Kidney epithelial cell (primary cell): ENCODE measurements at regions not wholly inside any gene's neighbourhood (a gene's known extent, or its start where the extent isn't known, plus 50 kb on each side); places are given as distances from the start of the nearest gene placed in this dataset.

ENCODE experiments used
- DNase-seq: peaks from one replicate; pipeline ENCODE4 v3.0.0-alpha.2; 2010; ENCODE audit warnings: low read depth
- H3K27me3 ChIP-seq: 2 replicates; pipeline ENCODE4 v1.6.0; 2011; ENCODE audit warnings: low read length; ENCODE audit not compliant: control insufficient read depth, insufficient read depth
- H3K36me3 ChIP-seq: 2 replicates; pipeline ENCODE4 v1.5.1; 2011; ENCODE audit warnings: low read length; ENCODE audit not compliant: control insufficient read depth, insufficient read depth
- H3K4me3 ChIP-seq: 2 replicates; pipeline ENCODE4 v1.5.1; 2011; ENCODE audit warnings: low read depth, mild to moderate bottlenecking, control low read depth, low read length
- TF ChIP-seq, protein P1 (sequence below): IDR thresholded peaks from 2 replicates; pipeline ENCODE4 v1.5.1; 2011; ENCODE audit warnings: mild to moderate bottlenecking, moderate library complexity, low read length, control low read depth, inconsistent platforms; ENCODE audit not compliant: insufficient read depth, poor library complexity, severe bottlenecking

DNA sequence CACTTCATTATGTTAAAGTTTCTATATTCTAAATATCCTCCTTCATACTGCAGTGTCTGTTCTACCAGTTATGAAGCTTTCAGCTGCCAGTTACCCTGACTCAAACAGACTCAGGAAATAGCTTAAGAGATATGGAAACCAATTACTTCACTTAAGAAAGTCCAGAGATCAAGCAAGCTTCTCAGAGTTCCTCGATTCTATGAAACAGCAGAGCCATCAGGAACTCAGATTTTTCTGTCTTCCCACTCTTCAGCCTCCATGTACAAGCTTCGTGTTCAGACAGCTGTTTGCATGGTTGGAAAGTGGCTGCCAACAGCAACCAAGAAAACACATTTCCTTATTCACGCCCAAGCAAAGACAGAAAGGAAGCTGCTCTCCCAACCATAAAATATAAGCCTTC lies 216.1 kb downstream of the ACTL7B start:
- no peak for DNase-seq
- no peak overlapping the region for H3K4me3 ChIP-seq
- H3K36me3 ChIP-seq = no peaks in the 10 kb centered on the region
- TF ChIP-seq, protein P1, sequence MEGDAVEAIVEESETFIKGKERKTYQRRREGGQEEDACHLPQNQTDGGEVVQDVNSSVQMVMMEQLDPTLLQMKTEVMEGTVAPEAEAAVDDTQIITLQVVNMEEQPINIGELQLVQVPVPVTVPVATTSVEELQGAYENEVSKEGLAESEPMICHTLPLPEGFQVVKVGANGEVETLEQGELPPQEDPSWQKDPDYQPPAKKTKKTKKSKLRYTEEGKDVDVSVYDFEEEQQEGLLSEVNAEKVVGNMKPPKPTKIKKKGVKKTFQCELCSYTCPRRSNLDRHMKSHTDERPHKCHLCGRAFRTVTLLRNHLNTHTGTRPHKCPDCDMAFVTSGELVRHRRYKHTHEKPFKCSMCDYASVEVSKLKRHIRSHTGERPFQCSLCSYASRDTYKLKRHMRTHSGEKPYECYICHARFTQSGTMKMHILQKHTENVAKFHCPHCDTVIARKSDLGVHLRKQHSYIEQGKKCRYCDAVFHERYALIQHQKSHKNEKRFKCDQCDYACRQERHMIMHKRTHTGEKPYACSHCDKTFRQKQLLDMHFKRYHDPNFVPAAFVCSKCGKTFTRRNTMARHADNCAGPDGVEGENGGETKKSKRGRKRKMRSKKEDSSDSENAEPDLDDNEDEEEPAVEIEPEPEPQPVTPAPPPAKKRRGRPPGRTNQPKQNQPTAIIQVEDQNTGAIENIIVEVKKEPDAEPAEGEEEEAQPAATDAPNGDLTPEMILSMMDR = no peak
- no peaks in the 10 kb centered on the region for H3K27me3 ChIP-seq

DNA sequence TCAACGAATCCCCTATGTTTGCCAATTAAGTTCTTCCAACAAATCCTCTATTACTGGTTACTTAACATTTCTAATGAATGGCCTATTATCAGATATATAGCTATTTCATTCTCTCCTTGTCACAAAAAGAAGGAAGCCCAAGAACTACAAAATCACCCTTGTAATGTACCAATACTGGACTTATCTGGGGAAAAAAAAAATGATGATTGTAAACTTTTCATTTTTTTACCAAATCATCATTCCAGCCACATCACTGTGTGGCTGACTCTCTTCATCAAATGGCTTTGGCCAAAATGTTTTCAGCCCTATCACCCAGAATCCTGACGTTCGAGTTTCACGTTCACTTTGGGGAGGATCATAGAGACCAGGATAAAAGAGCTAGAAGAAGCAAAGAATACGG lies 216.7 kb downstream of the ACTL7B start:
- H3K36me3 ChIP-seq = no peaks in the 10 kb centered on the region
- no peaks in the 10 kb centered on the region for H3K27me3 ChIP-seq
- TF ChIP-seq, protein P1 = no peak
- DNase-seq = no peak
- no peak overlapping the region for H3K4me3 ChIP-seq

DNA sequence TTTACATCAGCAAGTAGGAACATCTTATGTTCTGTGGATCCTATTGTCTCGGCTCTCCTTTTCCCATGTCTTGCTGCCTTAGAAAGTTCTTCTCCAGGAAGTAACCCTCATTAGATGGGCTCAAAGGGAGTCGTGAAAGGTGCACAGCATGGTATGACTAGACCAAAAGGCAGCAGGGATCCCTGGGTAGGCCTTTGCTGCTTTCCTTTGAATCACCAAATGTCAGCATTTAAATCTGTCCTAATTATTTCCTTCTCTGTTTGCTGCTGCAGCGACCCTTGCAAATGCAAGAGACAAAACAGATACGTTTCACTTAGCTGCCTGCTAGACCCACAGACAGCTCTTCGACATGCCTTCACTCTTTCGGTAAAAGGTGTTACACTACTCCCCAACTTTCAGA lies 218.4 kb downstream of the ACTL7B start:
- no peaks in the 10 kb centered on the region for H3K36me3 ChIP-seq
- no peak overlapping the region for H3K4me3 ChIP-seq
- no peak for DNase-seq
- TF ChIP-seq, protein P1 = no peak
- H3K27me3 ChIP-seq = no peaks in the 10 kb centered on the region

DNA sequence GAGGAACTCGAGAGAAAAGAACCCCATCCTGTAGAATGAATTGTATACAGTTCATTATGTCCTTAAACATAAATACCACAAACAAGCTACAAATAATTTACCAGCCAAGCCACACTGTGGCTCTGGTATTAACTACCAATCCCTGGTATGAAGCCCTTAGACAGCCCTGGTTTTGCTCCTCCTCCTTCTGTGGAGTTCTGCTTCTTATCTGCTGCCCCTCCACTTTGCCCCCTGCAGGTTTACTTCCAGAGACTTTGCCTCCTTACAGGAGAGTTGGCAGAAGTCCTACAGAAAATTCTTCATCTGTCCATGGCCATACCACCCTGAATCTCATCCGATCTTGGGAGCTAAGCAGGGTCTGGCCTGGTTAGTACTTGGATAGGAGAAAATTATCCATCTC lies 219.8 kb downstream of the ACTL7B start:
- Histone ChIP-seq H3K4me3 (no peak overlapping the region), H3K36me3 (no peaks in the 10 kb centered on the region), H3K27me3 (no peaks in the 10 kb centered on the region)
- TF ChIP-seq, protein P1 = no peak
- no peak for DNase-seq

DNA sequence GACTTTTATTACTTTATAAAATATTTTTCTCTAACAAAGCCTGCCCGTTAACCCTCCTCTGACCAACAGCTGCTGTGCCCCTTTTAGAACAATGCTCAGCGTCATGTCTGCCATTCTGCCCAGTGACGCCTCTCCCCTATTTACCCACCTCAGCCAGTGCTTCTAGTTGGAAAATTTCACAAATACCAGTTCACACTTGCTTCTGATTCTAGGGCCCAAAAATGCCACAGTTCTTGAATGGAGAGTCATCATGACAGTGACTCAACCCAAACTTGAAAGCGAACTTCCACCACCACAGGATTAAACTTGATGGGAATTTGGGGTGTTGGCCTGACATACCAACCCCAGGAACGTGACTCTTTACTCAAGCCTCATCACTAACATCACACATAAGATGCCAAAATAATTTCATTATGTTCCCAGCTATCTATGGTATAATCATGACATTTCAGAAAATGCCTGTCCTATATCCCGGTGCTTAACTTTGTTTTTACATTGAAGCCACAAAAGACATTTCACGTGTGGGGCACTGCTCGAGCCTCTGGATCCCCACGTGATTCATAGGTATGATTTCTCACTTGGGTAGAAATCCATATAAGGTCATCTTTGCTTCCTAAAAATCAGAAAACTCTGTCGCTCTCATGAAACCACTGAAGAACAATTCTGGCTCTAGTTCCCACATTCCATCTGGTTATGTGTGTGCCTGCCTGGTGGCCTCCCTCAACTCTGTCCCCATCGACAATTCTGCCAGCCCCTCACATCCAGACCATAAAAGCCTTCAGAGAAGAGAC lies 220.9 kb downstream of the ACTL7B start:
- TF ChIP-seq, protein P1 = no peak
- H3K4me3 ChIP-seq = no peak overlapping the region

DNA sequence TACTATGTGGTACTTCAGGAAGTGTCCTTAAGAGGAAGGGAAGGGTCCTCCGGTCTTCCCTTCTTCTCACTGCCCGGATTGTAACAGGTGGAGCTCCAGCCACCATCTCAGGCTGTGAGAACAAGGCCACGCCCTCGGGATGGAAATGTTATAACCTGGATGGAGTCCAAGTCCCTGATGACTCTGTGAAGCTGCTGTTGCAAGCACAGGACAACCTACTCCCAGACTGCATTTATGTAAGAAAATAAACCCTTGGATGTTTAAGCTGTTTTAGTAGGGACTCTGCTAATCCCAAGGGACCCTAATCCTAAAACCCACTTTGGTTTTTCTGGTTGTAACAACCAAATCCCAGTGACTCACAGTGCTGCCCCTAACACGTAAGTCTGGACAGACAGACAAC lies 221.6 kb downstream of the ACTL7B start:
- Histone ChIP-seq H3K27me3 (no peaks in the 10 kb centered on the region), H3K4me3 (no peak overlapping the region), H3K36me3 (no peaks in the 10 kb centered on the region)
- TF ChIP-seq, protein P1 = no peak
- no peak for DNase-seq

More for the DNA sequence above, 220.9 kb downstream of the ACTL7B start:
- no peaks in the 10 kb centered on the region for H3K36me3 ChIP-seq
- H3K27me3 ChIP-seq = no peaks in the 10 kb centered on the region
- no peak for DNase-seq
